Body of pancreas (tissue), 4 donors: ENCODE measurements at regions not wholly inside any gene's neighbourhood (a gene's known extent, or its start where the extent isn't known, plus 50 kb on each side); places are given as distances from the start of the nearest gene placed in this dataset.
A peak's percentile ranks its signal among the peaks of the same experiment; 100 is the strongest.

ENCODE experiments used
- ATAC-seq: fragments of 150-250 bp; one replicate; pipeline ENCODE4 v1.9.1; 2016
- DNase-seq, 4 donors: peaks; one replicate each; pipeline ENCODE4 v3.0.0-alpha.2; 2019
- H3K27ac ChIP-seq, 4 donors: fragments of 200-600 bp; sonication (generic); 1 replicate in 3 of 4; 2 replicates in 1 of 4; pipeline versions ENCODE4 v1.5.1 to v1.6.1; 2016 to 2019; ENCODE audit warnings: mild to moderate bottlenecking in 1 of 4, mixed read lengths in 1 of 4, moderate library complexity in 1 of 4
- H3K27me3 ChIP-seq, 2 donors: fragments of 200-600 bp; sonication (generic); one replicate each; pipeline ENCODE4 v1.6.0; 2016; ENCODE audit warnings: mild to moderate bottlenecking in 1 of 2
- H3K36me3 ChIP-seq, 2 donors: fragments of 200-600 bp; sonication (generic); replicated peaks in 1 of 2; 2 replicates each; pipeline ENCODE4 v1.5.1; 2016; ENCODE audit warnings: low read depth in 2 of 2; ENCODE audit not compliant: insufficient read depth in 1 of 2
- H3K4me1 ChIP-seq: fragments of 200-600 bp; sonication (generic); one replicate; pipeline ENCODE4 v1.6.0; 2016
- H3K4me3 ChIP-seq, 2 donors: fragments of 200-600 bp; sonication (generic); 1 replicate in 1 of 2; 2 replicates in 1 of 2; pipeline ENCODE4 v1.5.1; 2016 to 2019
- H3K9me3 ChIP-seq, 3 donors: fragments of 200-600 bp; sonication (generic); 1 replicate in 2 of 3; 2 replicates in 1 of 3; pipeline ENCODE4 v1.5.1; 2016
- POLR2A ChIP-seq, 3 donors: fragments of 450-650 bp; IDR thresholded peaks; one replicate each; pipeline ENCODE4 v1.6.1; 2016; ENCODE audit warnings: antibody characterized with exemption in 3 of 3, mild to moderate bottlenecking in 2 of 3
- WGBS, 2 donors: methylation state at CpG; one replicate each; pipeline ENCODE4 v1.1.5; 2017; 5-methylcytosine and 5-hydroxymethylcytosine counted together
- intact Hi-C: fragments of 100-400 bp; cut with DNase I; formaldehyde crosslinking; loops from one replicate; pipeline ENCODE4 v1.15.1; 2023
- TF ChIP-seq, protein P1 (sequence below), 7 experiments: fragments of 450-650 bp in 4 of 7; fragments of 200-600 bp in 3 of 7; sonication (generic) in 3 of 7; IDR thresholded peaks; one replicate each; pipeline ENCODE4 v1.5.1; 2016 to 2019; ENCODE audit warnings: antibody characterized with exemption in 7 of 7

GRCh38 chr21:43361127-43361492 lies 65.8 kb downstream of the SIK1 start:
- ATAC-seq (no peak), DNase-seq (no peak)
- Histone ChIP-seq H3K27ac (peak overlapping the region in 1 of 4 donors; percentile 61), H3K9me3 (no peaks in the 10 kb centered on the region), H3K36me3 (no peaks in the 10 kb centered on the region), H3K4me3 (no peak overlapping the region), H3K4me1 (no peaks in the 10 kb centered on the region), H3K27me3 (no peaks in the 10 kb centered on the region)
- WGBS, 2 donors, result 57 to 62% methylated on average over 10 of the region's 10 CpGs
- no peak for TF ChIP-seq POLR2A (IDR thresholded peaks at IDR 0.05)
- TF ChIP-seq, protein P1, sequence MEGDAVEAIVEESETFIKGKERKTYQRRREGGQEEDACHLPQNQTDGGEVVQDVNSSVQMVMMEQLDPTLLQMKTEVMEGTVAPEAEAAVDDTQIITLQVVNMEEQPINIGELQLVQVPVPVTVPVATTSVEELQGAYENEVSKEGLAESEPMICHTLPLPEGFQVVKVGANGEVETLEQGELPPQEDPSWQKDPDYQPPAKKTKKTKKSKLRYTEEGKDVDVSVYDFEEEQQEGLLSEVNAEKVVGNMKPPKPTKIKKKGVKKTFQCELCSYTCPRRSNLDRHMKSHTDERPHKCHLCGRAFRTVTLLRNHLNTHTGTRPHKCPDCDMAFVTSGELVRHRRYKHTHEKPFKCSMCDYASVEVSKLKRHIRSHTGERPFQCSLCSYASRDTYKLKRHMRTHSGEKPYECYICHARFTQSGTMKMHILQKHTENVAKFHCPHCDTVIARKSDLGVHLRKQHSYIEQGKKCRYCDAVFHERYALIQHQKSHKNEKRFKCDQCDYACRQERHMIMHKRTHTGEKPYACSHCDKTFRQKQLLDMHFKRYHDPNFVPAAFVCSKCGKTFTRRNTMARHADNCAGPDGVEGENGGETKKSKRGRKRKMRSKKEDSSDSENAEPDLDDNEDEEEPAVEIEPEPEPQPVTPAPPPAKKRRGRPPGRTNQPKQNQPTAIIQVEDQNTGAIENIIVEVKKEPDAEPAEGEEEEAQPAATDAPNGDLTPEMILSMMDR (IDR thresholded peaks at IDR 0.05), result no peak
- intact Hi-C loops, result no loop called here

DNA sequence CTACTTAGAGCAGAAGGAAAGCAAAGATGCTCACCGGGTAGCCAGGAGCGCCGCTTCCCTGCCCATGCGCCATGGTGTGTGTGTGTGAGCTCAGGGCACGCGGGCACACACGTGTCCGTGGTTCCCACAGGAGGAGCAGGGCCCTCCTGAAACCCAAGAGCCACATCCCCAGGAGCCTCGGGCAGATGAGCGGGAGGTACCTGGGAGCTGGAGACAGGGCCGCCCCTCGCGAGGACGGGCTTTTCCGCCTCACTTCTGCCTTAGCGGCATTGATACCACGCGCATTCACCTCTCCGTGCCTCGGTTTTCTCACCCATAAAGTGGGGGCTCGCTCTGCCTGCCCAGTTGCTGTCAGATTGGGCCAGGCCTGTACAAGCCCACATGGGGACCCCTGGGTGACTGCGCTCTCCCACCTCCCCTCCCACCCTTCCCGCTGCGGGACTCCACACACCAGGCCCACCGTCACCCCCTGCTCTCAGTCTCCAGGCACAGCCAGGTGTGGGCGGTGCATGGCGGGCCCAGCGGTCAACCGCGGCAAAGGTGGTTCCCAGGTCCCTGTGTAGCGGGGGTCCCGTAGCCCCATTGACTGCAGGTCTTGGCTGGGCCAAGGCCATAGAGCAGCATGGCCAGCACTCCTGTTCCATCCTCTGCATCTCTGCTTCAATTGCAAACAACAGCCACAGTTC lies 66.3 kb downstream of the SIK1 start:
- Histone ChIP-seq H3K27me3 (no peaks in the 10 kb centered on the region), H3K4me3 (no peak overlapping the region), H3K4me1 (no peaks in the 10 kb centered on the region), H3K27ac (no peak overlapping the region), H3K36me3 (no peaks in the 10 kb centered on the region), H3K9me3 (no peaks in the 10 kb centered on the region)
- intact Hi-C loops, result no loop called here
- TF ChIP-seq, protein P1 (IDR thresholded peaks at IDR 0.05), result no peak
- no peak for TF ChIP-seq POLR2A (IDR thresholded peaks at IDR 0.05)
- DNase-seq (no peak), ATAC-seq (no peak)
- WGBS, 2 donors, result 95 to 97% methylated on average over 12 to 30 of the region's 32 CpGs

DNA sequence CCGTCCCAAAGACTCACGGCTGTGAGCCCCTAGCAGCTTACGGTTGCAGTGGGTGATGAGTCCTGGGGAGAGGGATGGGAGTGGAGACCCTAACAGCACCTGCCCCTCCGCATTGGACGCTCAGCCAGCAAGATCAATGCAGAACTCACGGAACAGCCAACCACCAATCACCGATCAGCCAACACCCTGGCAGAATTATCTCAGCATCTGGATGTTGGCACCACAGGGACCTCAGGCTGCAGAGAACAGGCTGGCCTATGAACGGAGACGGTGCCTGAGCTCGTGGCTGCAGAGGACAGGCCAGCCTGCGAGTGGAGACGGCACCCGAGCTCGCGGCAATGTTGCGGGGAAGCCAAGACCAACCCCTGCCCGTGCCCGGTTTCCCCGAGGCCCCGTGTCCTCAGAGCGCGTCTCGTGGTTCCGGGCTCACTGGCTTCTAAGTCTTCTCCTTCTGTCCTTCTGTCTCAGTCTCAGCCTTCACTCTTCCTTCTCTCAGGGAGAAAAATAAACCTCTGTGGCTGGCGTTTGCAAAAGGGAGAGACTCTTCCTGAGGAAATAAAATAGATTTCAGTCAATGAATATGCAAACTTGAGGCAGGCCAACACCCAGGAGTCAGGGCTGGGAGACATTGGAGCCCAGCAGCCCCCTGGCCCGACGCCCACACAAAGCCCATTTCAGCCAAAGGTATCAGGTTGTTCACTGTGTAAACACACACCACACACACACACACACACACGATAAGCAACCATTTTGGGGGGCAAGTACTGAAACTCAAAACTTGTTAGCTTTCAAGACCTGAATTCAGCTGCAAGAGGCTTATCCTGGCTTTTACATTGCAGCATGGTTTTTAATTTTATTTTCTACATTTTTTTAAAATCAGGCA lies 67.8 kb downstream of the SIK1 start:
- no peak for TF ChIP-seq POLR2A (IDR thresholded peaks at IDR 0.05)
- TF ChIP-seq, protein P1 (IDR thresholded peaks at IDR 0.05), result no peak
- no peak for ATAC-seq
- no peaks in the 10 kb centered on the region for H3K9me3 ChIP-seq
- H3K4me1 ChIP-seq, result no peaks in the 10 kb centered on the region
- H3K4me3 ChIP-seq, result no peak overlapping the region
- H3K27ac ChIP-seq, result no peak overlapping the region
- no peaks in the 10 kb centered on the region for H3K36me3 ChIP-seq
- WGBS, 2 donors, result 65 to 75% methylated on average over 28 of the region's 28 CpGs
- intact Hi-C loops, result no loop called here
- H3K27me3 ChIP-seq, result no peaks in the 10 kb centered on the region
- DNase-seq, result no peak

GRCh38 chr21:43357715-43358430 lies 69.1 kb downstream of the SIK1 start:
- no peak overlapping the region for H3K27ac ChIP-seq
- no peaks in the 10 kb centered on the region for H3K36me3 ChIP-seq
- WGBS, 2 donors, result 83 to 84% methylated on average over 24 of the region's 24 CpGs
- TF ChIP-seq, protein P1 (IDR thresholded peaks at IDR 0.05), result no peak
- TF ChIP-seq POLR2A (IDR thresholded peaks at IDR 0.05), result no peak
- H3K27me3 ChIP-seq, result no peaks in the 10 kb centered on the region
- DNase-seq, result no peak
- intact Hi-C loops, result no loop called here
- H3K9me3 ChIP-seq, result no peaks in the 10 kb centered on the region
- H3K4me1 ChIP-seq, result no peaks in the 10 kb centered on the region
- H3K4me3 ChIP-seq, result no peak overlapping the region
- ATAC-seq, result no peak
